T-helper 2 cell treated with Interferon-gamma antibody and Interleukin-4, amounts not matched to agents 5 μg/mL and 100 μg/mL, for 36 hours (primary cell): ENCODE measurements at regions not wholly inside any gene's neighbourhood (a gene's known extent, or its start where the extent isn't known, plus 50 kb on each side); places are given as distances from the start of the nearest gene placed in this dataset.

Experiments
- DNase-seq: peaks from one replicate; pipeline ENCODE4 v3.0.0; 2021; ENCODE audit warnings: low spot score
- H3K27ac Mint-ChIP-seq: one replicate; pipeline ENCODE4 v1.8.0; 2021; ENCODE audit warnings: mild to moderate bottlenecking, mixed read lengths
- H3K27me3 Mint-ChIP-seq: one replicate; pipeline ENCODE4 v1.8.0; 2021; ENCODE audit warnings: low read depth, mixed read lengths
- H3K36me3 Mint-ChIP-seq: one replicate; pipeline ENCODE4 v1.8.0; 2021; ENCODE audit warnings: low read depth, mixed read lengths
- H3K4me1 Mint-ChIP-seq: one replicate; pipeline ENCODE4 v1.8.0; 2021; ENCODE audit warnings: low read depth, mixed read lengths
- H3K4me3 Mint-ChIP-seq: one replicate; pipeline ENCODE4 v1.8.0; 2022; ENCODE audit warnings: mild to moderate bottlenecking, moderate library complexity, mixed read lengths
- H3K9me3 Mint-ChIP-seq: one replicate; pipeline ENCODE4 v1.8.0; 2021; ENCODE audit warnings: mixed read lengths

GRCh38 chr13:110097013-110097412 lies 209.9 kb downstream of the COL4A1 start:
- Mint-ChIP-seq H3K36me3 (no peaks in the 10 kb centered on the region), H3K27ac (no peak overlapping the region), H3K27me3 (no peaks in the 10 kb centered on the region), H3K4me1 (no peaks in the 10 kb centered on the region), H3K4me3 (no peak overlapping the region), H3K9me3 (peaks cover 14% of the 10 kb centered on the region)
- DNase-seq: no peak

- Mint-ChIP-seq H3K27ac (no peak overlapping the region), H3K4me1 (no peaks in the 10 kb centered on the region), H3K36me3 (no peaks in the 10 kb centered on the region), H3K9me3 (peaks cover 4% of the 10 kb centered on the region), H3K4me3 (no peak overlapping the region), H3K27me3 (no peaks in the 10 kb centered on the region)
- DNase-seq: no peak
Measured at GRCh38 chr13:110092831-110093247, 214.1 kb downstream of the COL4A1 start.

- Mint-ChIP-seq H3K4me1 (no peaks in the 10 kb centered on the region), H3K9me3 (no peaks in the 10 kb centered on the region), H3K27ac (no peak overlapping the region), H3K4me3 (no peak overlapping the region), H3K36me3 (no peaks in the 10 kb centered on the region), H3K27me3 (no peaks in the 10 kb centered on the region)
- DNase-seq: no peak
Measured at GRCh38 chr13:110089815-110090214, 217.1 kb downstream of the COL4A1 start.

- H3K4me3 Mint-ChIP-seq: no peak overlapping the region
- no peaks in the 10 kb centered on the region for H3K4me1 Mint-ChIP-seq
- H3K27me3 Mint-ChIP-seq: no peaks in the 10 kb centered on the region
- H3K27ac Mint-ChIP-seq: no peak overlapping the region
- no peak for DNase-seq
- H3K9me3 Mint-ChIP-seq: no peaks in the 10 kb centered on the region
- no peaks in the 10 kb centered on the region for H3K36me3 Mint-ChIP-seq
Measured at GRCh38 chr13:110089100-110089499, 217.9 kb downstream of the COL4A1 start.

GRCh38 chr13:110073982-110074381 lies 233.0 kb downstream of the COL4A1 start:
- Mint-ChIP-seq H3K36me3 (no peaks in the 10 kb centered on the region), H3K27ac (no peak overlapping the region), H3K4me1 (no peaks in the 10 kb centered on the region), H3K9me3 (no peaks in the 10 kb centered on the region), H3K4me3 (no peak overlapping the region), H3K27me3 (no peaks in the 10 kb centered on the region)
- no peak for DNase-seq

- Mint-ChIP-seq H3K36me3 (no peaks in the 10 kb centered on the region), H3K27me3 (no peaks in the 10 kb centered on the region), H3K27ac (no peak overlapping the region)
Measured at GRCh38 chr13:110070511-110071120, 236.3 kb downstream of the COL4A1 start.

GRCh38 chr13:110070046-110070445 lies 236.9 kb downstream of the COL4A1 start:
- no peak for DNase-seq
- H3K27ac Mint-ChIP-seq: no peak overlapping the region
- no peak overlapping the region for H3K4me3 Mint-ChIP-seq
- H3K4me1 Mint-ChIP-seq: no peaks in the 10 kb centered on the region
- H3K9me3 Mint-ChIP-seq: no peaks in the 10 kb centered on the region
- H3K36me3 Mint-ChIP-seq: no peaks in the 10 kb centered on the region
- H3K27me3 Mint-ChIP-seq: no peaks in the 10 kb centered on the region

More at GRCh38 chr13:110070511-110071120, 236.3 kb downstream of the COL4A1 start:
- no peak overlapping the region for H3K4me3 Mint-ChIP-seq
- no peaks in the 10 kb centered on the region for H3K4me1 Mint-ChIP-seq
- DNase-seq: no peak
- no peaks in the 10 kb centered on the region for H3K9me3 Mint-ChIP-seq

GRCh38 chr13:110068176-110068473 lies 238.8 kb downstream of the COL4A1 start:
- no peak for DNase-seq
- no peaks in the 10 kb centered on the region for H3K9me3 Mint-ChIP-seq
- no peaks in the 10 kb centered on the region for H3K27me3 Mint-ChIP-seq
- H3K4me3 Mint-ChIP-seq: no peak overlapping the region
- no peak overlapping the region for H3K27ac Mint-ChIP-seq
- H3K36me3 Mint-ChIP-seq: no peaks in the 10 kb centered on the region
- H3K4me1 Mint-ChIP-seq: no peaks in the 10 kb centered on the region

- Mint-ChIP-seq H3K27me3 (no peaks in the 10 kb centered on the region), H3K4me3 (no peak overlapping the region), H3K36me3 (no peaks in the 10 kb centered on the region), H3K27ac (no peak overlapping the region), H3K4me1 (no peaks in the 10 kb centered on the region), H3K9me3 (no peaks in the 10 kb centered on the region)
- DNase-seq: no peak
Measured at GRCh38 chr13:110067355-110068175, 239.4 kb downstream of the COL4A1 start.

- no peaks in the 10 kb centered on the region for H3K36me3 Mint-ChIP-seq
- DNase-seq: no peak
- no peaks in the 10 kb centered on the region for H3K9me3 Mint-ChIP-seq
- no peaks in the 10 kb centered on the region for H3K27me3 Mint-ChIP-seq
- H3K27ac Mint-ChIP-seq: no peak overlapping the region
- H3K4me1 Mint-ChIP-seq: no peaks in the 10 kb centered on the region
- H3K4me3 Mint-ChIP-seq: no peak overlapping the region
Measured at GRCh38 chr13:110065780-110066179, 241.2 kb downstream of the COL4A1 start.

- H3K4me3 Mint-ChIP-seq: no peak overlapping the region
- no peak for DNase-seq
- H3K9me3 Mint-ChIP-seq: no peaks in the 10 kb centered on the region
- no peaks in the 10 kb centered on the region for H3K27me3 Mint-ChIP-seq
- H3K4me1 Mint-ChIP-seq: no peaks in the 10 kb centered on the region
- H3K36me3 Mint-ChIP-seq: no peaks in the 10 kb centered on the region
- no peak overlapping the region for H3K27ac Mint-ChIP-seq
Measured at GRCh38 chr13:110063490-110064421, 243.2 kb downstream of the COL4A1 start.

GRCh38 chr13:110062777-110063442 lies 244.0 kb downstream of the COL4A1 start:
- DNase-seq: no peak
- no peaks in the 10 kb centered on the region for H3K27me3 Mint-ChIP-seq
- no peak overlapping the region for H3K4me3 Mint-ChIP-seq
- H3K9me3 Mint-ChIP-seq: no peaks in the 10 kb centered on the region
- H3K36me3 Mint-ChIP-seq: no peaks in the 10 kb centered on the region
- H3K27ac Mint-ChIP-seq: no peak overlapping the region
- H3K4me1 Mint-ChIP-seq: no peaks in the 10 kb centered on the region

GRCh38 chr13:110062077-110062776 lies 244.7 kb downstream of the COL4A1 start:
- no peak overlapping the region for H3K27ac Mint-ChIP-seq
- no peak for DNase-seq

More at GRCh38 chr13:110062077-110062776, 244.7 kb downstream of the COL4A1 start:
- Mint-ChIP-seq H3K4me1 (no peaks in the 10 kb centered on the region), H3K36me3 (no peaks in the 10 kb centered on the region), H3K9me3 (no peaks in the 10 kb centered on the region), H3K4me3 (no peak overlapping the region), H3K27me3 (no peaks in the 10 kb centered on the region)
